Stimulated activated CD4-positive, alpha-beta T cell treated with anti-CD3 and anti-CD28 coated beads, Interleukin-1b, Interleukin-23, amount 100 ng/mL, for 48 hours (primary cell): ENCODE measurements at regions not wholly inside any gene's neighbourhood (a gene's known extent, or its start where the extent isn't known, plus 50 kb on each side); places are given as distances from the start of the nearest gene placed in this dataset.
A peak's percentile ranks its signal among the peaks of the same experiment; 100 is the strongest.
"Not testable (repeated sequence)": the region's sequence is repeated elsewhere in the genome, so short reads cannot be mapped to it uniquely, and the experiment has no call there.

ENCODE experiments used
- DNase-seq: peaks from one replicate; pipeline ENCODE4 v3.0.0-alpha.2; 2020

DNA sequence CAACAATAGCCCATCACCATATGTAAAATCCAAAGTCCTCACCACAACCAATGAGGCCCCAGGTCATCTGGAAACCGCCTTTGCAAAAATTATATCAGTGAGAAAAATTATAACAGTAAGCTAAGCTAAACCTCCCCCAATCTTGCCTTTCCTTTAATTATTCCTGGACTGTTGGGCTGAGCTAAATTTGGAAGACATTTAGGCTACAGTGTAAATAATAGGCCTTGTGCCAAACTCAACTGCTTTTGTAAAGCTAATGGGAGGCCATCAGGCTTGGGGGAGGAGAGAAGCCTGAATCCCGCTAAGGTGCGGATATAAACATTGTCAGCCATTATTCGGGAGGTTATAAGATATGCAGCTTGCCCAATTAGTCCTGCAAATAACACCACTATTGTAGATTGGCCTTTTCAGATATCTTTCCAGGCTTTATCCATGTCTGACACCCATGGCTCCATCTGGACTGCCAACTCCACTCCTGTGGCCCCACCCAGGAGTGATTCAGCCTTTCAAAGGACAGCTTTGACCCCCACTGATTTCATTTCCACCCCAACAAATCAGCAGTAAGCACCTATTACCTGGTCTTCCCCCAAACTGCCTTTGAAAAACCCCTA is 53.0 kb upstream of the CA12 start:
- no peak for DNase-seq

DNA sequence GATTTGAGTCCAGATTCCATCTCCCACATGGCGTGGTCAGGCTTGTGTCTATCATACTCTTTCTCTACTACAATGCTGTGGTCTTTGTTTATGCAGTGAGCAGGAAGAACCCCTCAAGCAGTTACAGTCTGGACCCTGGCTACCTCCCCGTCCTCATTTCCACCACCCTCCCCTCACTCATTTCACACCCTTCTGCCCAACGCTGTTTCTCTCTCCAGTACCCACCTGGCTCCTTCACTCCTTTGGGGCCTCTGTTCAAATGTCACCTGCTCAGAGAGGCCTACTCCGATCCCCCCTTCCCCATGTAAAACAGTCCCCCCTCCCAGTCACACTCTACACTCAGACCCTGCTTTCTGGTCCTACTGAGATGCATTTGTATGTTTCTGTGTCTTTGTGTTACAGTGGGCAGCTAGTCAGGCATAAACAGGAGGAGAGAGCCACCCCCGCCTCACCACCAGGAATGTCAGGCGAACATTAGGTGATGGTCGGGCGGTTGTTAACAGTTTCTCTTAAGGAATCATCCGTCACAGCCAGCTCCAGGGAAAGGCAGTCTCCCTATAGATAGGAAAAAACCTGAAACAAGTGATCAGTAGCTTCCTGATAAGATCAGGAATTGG is 53.7 kb upstream of the CA12 start:
- no peak for DNase-seq

GRCh38 chr15:63436341-63436740 is 54.7 kb upstream of the CA12 start:
- no peak for DNase-seq

DNA sequence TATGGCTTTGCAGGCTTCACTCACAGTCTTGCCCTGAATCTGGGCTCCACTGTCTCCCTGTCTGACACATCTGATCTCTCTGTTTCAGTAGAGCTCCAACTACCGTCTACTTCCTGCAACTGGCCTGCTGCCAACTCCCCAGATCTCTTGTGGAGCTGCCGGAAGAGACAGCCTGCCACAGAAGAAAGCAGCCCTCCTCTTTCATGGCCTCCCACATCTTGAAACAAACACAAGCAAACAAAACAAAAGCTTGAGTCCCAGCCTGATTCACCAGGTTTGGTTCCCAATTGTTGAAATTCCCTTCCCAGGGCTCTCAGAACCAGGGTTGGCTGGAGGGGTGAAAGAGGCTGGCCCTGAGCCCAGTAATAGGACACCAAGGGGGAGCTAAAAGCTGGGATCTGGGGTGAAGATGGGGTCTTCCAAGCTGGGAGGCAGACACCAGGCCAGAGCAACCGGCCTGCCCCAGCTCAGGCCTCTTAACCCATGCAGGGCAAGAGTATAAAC is 55.3 kb upstream of the CA12 start:
- DNase-seq: peak; percentile 80

- DNase-seq: peak; percentile 23
Observed at GRCh38 chr15:63439536-63440264, 58.1 kb upstream of the CA12 start.

DNA sequence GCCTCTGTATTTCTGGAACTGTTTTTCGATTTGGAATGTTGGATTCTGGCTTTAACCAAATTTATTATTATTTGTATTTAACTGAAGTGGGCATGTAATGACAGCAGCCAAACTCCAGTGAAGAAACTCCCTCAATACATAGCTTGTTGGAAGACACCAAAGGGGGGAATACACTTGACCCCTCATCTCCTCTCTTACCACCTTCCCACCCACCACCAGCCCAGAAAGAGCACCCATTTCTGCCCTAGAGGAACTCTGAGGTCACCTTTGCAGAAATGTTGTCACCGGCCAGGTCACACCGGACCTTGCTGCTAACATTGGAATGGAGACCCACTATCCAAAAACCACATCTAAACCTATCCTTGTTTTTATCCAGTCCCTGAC is 58.6 kb upstream of the CA12 start:
- no peak for DNase-seq

- no peak for DNase-seq
Observed at GRCh38 chr15:63440756-63441155, 59.1 kb upstream of the CA12 start.

DNA sequence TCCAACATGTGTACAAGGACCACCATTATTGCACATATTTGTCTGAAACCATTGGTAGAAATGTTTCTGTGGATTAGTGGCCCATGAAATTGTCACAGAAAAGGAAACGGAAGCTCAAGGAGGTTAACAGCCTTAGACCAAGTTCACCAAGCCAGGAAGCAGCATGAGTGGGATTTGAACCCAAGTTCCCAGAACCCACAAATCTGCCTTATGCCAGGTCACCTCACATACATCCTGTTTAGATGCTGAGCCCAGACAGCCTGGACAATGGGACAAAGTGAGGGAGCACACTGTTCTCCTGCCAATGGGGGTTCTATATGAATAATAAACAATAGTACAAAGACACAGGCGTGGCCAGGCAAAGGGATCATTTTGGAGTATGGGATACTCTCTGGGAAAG is 59.6 kb upstream of the CA12 start:
- DNase-seq: no peak

DNA sequence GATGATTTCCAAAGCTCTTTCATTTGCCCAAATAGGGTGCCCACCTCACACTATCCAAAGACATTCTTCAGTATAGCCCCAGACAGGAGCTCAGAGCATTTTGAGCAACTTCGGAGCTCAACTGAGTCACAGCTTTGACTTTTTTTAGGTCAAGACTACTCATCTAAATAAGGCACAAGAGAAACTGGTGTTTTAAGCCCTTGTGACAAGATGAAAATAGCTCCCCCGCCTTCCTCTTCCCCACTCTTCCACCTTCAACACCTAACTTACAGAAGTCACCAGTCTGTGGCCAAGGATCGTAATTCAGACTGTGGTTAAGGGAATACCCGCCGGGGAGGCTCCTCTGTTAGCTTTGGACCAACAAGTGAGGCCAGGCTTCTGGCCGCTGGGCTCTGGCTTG is 60.4 kb upstream of the CA12 start:
- no peak for DNase-seq

- no peak for DNase-seq
Observed at GRCh38 chr15:63444611-63445010, 59.8 kb upstream of the USP3 start.

DNA sequence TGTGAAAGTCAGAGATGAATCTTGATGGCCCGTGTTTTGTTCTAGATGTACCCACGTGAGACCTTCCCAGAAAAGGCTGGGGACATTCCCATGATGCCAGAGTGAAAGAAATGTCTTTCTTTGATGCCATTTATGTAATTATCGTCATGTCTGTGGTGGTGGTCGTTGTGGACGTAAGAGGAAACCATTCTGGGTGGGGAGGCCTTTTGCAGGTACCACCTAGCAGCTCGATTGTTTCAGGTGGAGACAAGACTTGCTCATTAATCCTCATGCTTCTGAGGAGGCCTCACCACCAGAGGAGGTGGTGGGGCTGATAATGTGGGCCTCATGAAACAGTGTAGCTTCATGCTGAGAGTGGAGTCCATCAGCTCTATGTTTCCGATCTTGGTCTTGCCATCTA is 58.1 kb upstream of the USP3 start:
- DNase-seq: no peak

GRCh38 chr15:63447017-63447676 is 57.2 kb upstream of the USP3 start:
- no peak for DNase-seq

DNA sequence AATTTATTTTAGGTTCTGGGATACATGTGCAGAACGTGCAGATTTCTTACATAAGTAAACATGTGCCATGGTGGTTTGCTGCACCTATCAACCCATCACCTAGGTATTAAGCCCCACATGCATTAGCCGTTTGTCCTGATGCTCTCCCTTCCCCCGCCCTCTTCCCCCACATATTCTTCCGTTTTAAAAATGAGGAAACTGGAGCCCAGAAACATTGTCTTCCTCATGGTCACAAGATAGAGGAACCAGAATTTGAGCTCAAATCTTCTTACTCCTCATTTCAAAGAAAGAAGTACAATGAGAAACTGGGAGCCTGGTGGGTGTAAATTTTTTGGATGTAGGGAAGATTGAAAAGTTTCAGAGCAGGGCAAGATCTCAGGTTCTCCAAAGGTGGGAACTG is 56.1 kb upstream of the USP3 start:
- no peak for DNase-seq

- not testable (repeated sequence) for DNase-seq
Observed at GRCh38 chr15:63448872-63449555, 55.4 kb upstream of the USP3 start.

DNA sequence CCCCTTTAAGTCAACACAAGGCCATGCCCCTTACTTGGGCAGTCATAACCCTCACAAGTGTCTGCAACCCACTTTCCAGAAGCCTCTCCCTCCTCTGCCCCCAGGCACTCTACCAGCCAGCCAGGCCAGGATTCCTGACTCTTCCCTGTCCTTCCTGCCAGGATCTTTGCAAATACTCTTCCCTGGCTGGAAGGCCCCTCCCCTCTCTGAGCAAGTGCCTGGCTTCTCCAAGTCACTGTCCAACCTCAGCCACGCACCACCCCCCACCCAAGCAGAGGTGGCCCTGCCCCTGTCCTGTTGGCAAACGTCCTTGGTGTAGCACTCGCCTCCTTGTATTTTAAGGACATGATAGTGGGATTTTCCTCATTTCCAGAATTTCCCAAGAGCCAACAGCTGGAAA is 54.7 kb upstream of the USP3 start:
- DNase-seq: no peak

- DNase-seq: no peak
Observed at GRCh38 chr15:63450884-63451225, 53.5 kb upstream of the USP3 start.

DNA sequence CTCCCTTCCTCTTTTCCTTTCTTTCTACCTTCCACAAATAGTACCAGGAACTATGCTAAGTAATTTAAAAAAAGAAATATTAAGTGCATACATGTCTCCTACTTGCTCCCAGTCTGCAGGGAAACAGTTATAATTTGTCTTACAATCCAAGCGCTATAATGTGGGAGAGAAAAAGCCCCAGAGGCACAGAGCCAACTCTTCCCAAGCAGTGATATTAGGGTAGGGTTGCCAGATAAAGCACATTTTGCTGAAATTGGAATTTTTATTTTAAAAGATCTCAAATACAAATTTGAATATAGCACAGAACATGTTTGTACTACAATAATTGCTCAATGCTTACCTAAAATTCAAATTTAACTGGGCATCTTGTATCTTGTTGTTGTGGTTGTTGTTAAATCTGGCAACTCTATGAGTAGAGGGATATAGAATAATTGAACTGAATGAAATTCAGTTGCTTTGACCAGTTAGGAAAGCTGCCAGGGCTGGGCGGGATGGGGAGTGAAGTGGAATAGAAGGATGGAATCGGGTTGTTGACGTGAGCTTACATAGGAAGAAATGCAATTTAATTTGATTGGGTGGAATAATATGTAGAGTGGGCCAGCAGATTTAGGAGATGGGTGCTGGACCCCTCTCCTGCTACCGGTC is 52.6 kb upstream of the USP3 start:
- no peak for DNase-seq

DNA sequence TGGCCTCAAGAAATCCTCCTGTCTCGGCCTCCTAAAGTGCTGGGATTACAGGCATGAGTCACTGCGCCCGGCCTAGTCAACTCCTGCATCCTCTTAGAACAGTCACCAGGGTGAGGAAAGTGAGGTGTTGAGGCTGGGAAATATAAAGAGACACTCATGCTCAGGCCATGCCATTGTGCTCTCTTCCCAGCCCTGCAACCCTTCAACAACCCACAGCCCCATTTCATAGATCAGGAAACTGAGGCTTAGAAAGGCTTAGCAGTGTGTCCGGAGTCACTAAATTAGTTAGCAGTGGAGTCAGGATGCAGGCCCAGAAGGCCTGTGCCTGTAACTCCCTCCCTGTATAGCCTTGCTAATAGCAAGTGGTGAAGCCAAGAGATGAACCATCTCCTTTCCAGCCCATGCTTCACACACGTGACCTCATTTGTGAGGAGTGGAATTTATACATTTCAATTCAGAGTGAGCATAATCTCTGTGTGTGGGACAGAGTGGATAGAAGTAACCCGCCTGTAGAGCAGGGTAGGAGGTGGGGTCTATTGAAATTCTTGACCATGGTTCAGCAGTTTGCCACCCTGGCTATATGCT is 51.7 kb upstream of the USP3 start:
- no peak for DNase-seq

GRCh38 chr15:63453186-63453905 is 51.0 kb upstream of the USP3 start:
- no peak for DNase-seq

DNA sequence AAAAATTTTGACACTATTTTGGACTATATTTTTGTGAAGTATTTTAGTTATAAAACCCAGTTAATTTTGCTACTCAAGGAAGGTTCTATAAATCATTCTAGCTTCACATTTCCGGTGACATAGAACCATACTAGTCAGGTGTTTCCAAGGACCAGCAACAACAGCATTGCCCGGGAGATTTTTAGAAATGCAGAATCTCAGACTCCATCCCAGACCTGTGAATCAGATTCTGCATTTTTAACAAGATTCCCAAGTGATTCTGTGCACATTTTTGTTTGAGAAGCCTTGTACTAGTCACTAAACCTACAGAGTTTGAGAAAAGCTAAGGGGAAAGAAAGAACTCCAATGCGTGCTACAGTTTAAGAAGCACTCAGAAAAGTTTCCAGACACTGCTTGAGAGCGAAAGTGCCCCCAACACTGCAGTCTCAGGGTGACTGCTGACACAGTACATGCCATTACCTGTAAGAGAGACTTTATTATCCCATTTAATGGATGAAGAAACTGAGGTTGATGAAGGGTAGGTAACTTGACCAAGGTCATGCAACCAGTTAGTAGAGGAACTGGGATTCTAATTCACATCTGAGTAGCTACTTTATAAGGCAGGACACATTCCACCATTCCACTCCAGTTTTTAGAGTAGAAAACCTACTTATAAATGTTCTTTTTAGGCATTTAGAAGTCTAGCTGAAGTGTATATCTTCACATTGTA is 49.7 kb upstream of the USP3 start:
- no peak for DNase-seq
